ENCODE measurements at regions not wholly inside any gene's neighbourhood (a gene's known extent, or its start where the extent isn't known, plus 50 kb on each side); places are given as distances from the start of the nearest gene placed in this dataset.

- Histone ChIP-seq H3K27ac (ENCODE audit: low read depth, low read length) (no peak overlapping the region), H3K4me3 (ENCODE audit: low read depth, low read length) (no peak overlapping the region), H3K79me2 (ENCODE audit: control insufficient read depth, insufficient read depth, low read length, unreplicated experiment) (no peaks in the 10 kb centered on the region), H3K4me1 (ENCODE audit: control insufficient read depth, insufficient read depth, low read length, unreplicated experiment) (no peaks in the 10 kb centered on the region), H3K36me3 (ENCODE audit: insufficient read depth, low read length) (no peaks in the 10 kb centered on the region), H2AFZ (ENCODE audit: low read length, unreplicated experiment) (no peak overlapping the region), H3K27me3 (ENCODE audit: insufficient read depth, low read length) (no peaks in the 10 kb centered on the region)
These were observed 873.4 kb upstream of the CDH8 start for GRCh38 chr16:62909597-62909996.

GRCh38 chr16:62907562-62907961 lies 871.3 kb upstream of the CDH8 start:
- no peak overlapping the region for H3K27ac ChIP-seq (ENCODE audit: low read depth, low read length)
- no peaks in the 10 kb centered on the region for H3K27me3 ChIP-seq (ENCODE audit: insufficient read depth, low read length)
- no peaks in the 10 kb centered on the region for H3K79me2 ChIP-seq (ENCODE audit: control insufficient read depth, insufficient read depth, low read length, unreplicated experiment)
- H2AFZ ChIP-seq (ENCODE audit: low read length, unreplicated experiment), result no peak overlapping the region
- no peaks in the 10 kb centered on the region for H3K4me1 ChIP-seq (ENCODE audit: control insufficient read depth, insufficient read depth, low read length, unreplicated experiment)
- H3K4me3 ChIP-seq (ENCODE audit: low read depth, low read length), result no peak overlapping the region
- H3K36me3 ChIP-seq (ENCODE audit: insufficient read depth, low read length), result no peaks in the 10 kb centered on the region

- H2AFZ ChIP-seq (ENCODE audit: low read length, unreplicated experiment), result no peak overlapping the region
- H3K36me3 ChIP-seq (ENCODE audit: insufficient read depth, low read length), result no peaks in the 10 kb centered on the region
- H3K79me2 ChIP-seq (ENCODE audit: control insufficient read depth, insufficient read depth, low read length, unreplicated experiment), result no peaks in the 10 kb centered on the region
- H3K4me1 ChIP-seq (ENCODE audit: control insufficient read depth, insufficient read depth, low read length, unreplicated experiment), result no peaks in the 10 kb centered on the region
- no peak overlapping the region for H3K4me3 ChIP-seq (ENCODE audit: low read depth, low read length)
- no peak overlapping the region for H3K27ac ChIP-seq (ENCODE audit: low read depth, low read length)
- H3K27me3 ChIP-seq (ENCODE audit: insufficient read depth, low read length), result no peaks in the 10 kb centered on the region
These were observed 867.8 kb upstream of the CDH8 start for GRCh38 chr16:62903961-62904502.

- H3K4me1 ChIP-seq (ENCODE audit: control insufficient read depth, insufficient read depth, low read length, unreplicated experiment), result no peaks in the 10 kb centered on the region
- H3K4me3 ChIP-seq (ENCODE audit: low read depth, low read length), result no peak overlapping the region
- H3K79me2 ChIP-seq (ENCODE audit: control insufficient read depth, insufficient read depth, low read length, unreplicated experiment), result no peaks in the 10 kb centered on the region
- H3K36me3 ChIP-seq (ENCODE audit: insufficient read depth, low read length), result no peaks in the 10 kb centered on the region
- no peaks in the 10 kb centered on the region for H3K27me3 ChIP-seq (ENCODE audit: insufficient read depth, low read length)
- H2AFZ ChIP-seq (ENCODE audit: low read length, unreplicated experiment), result no peak overlapping the region
- H3K27ac ChIP-seq (ENCODE audit: low read depth, low read length), result no peak overlapping the region
These were observed 863.5 kb upstream of the CDH8 start for GRCh38 chr16:62899737-62900136.

- no peaks in the 10 kb centered on the region for H3K36me3 ChIP-seq (ENCODE audit: insufficient read depth, low read length)
These were observed 852.9 kb upstream of the CDH8 start for GRCh38 chr16:62889097-62889496.

GRCh38 chr16:62883509-62883908 lies 847.3 kb upstream of the CDH8 start:
- H3K4me1 ChIP-seq (ENCODE audit: control insufficient read depth, insufficient read depth, low read length, unreplicated experiment), result no peaks in the 10 kb centered on the region
- H3K4me3 ChIP-seq (ENCODE audit: low read depth, low read length), result no peak overlapping the region
- H3K79me2 ChIP-seq (ENCODE audit: control insufficient read depth, insufficient read depth, low read length, unreplicated experiment), result no peaks in the 10 kb centered on the region
- H3K27ac ChIP-seq (ENCODE audit: low read depth, low read length), result no peak overlapping the region
- H3K36me3 ChIP-seq (ENCODE audit: insufficient read depth, low read length), result no peaks in the 10 kb centered on the region
- H2AFZ ChIP-seq (ENCODE audit: low read length, unreplicated experiment), result no peak overlapping the region
- H3K27me3 ChIP-seq (ENCODE audit: insufficient read depth, low read length), result no peaks in the 10 kb centered on the region

More at GRCh38 chr16:62889097-62889496, 852.9 kb upstream of the CDH8 start:
- no peaks in the 10 kb centered on the region for H3K4me1 ChIP-seq (ENCODE audit: control insufficient read depth, insufficient read depth, low read length, unreplicated experiment)
- H2AFZ ChIP-seq (ENCODE audit: low read length, unreplicated experiment), result no peak overlapping the region
- H3K4me3 ChIP-seq (ENCODE audit: low read depth, low read length), result no peak overlapping the region
- no peaks in the 10 kb centered on the region for H3K27me3 ChIP-seq (ENCODE audit: insufficient read depth, low read length)
- no peak overlapping the region for H3K27ac ChIP-seq (ENCODE audit: low read depth, low read length)
- no peaks in the 10 kb centered on the region for H3K79me2 ChIP-seq (ENCODE audit: control insufficient read depth, insufficient read depth, low read length, unreplicated experiment)

GRCh38 chr16:62882552-62883221 lies 846.4 kb upstream of the CDH8 start:
- Histone ChIP-seq H2AFZ (ENCODE audit: low read length, unreplicated experiment) (no peak overlapping the region), H3K79me2 (ENCODE audit: control insufficient read depth, insufficient read depth, low read length, unreplicated experiment) (no peaks in the 10 kb centered on the region), H3K4me3 (ENCODE audit: low read depth, low read length) (no peak overlapping the region), H3K27me3 (ENCODE audit: insufficient read depth, low read length) (no peaks in the 10 kb centered on the region), H3K4me1 (ENCODE audit: control insufficient read depth, insufficient read depth, low read length, unreplicated experiment) (no peaks in the 10 kb centered on the region), H3K36me3 (ENCODE audit: insufficient read depth, low read length) (no peaks in the 10 kb centered on the region), H3K27ac (ENCODE audit: low read depth, low read length) (no peak overlapping the region)

- no peaks in the 10 kb centered on the region for H3K79me2 ChIP-seq (ENCODE audit: control insufficient read depth, insufficient read depth, low read length, unreplicated experiment)
- no peaks in the 10 kb centered on the region for H3K4me1 ChIP-seq (ENCODE audit: control insufficient read depth, insufficient read depth, low read length, unreplicated experiment)
- H3K36me3 ChIP-seq (ENCODE audit: insufficient read depth, low read length), result no peaks in the 10 kb centered on the region
These were observed 839.9 kb upstream of the CDH8 start for GRCh38 chr16:62876133-62876532.

GRCh38 chr16:62872339-62872738 lies 836.1 kb upstream of the CDH8 start:
- H2AFZ ChIP-seq (ENCODE audit: low read length, unreplicated experiment), result no peak overlapping the region
- no peaks in the 10 kb centered on the region for H3K36me3 ChIP-seq (ENCODE audit: insufficient read depth, low read length)
- H3K27me3 ChIP-seq (ENCODE audit: insufficient read depth, low read length), result no peaks in the 10 kb centered on the region
- H3K4me3 ChIP-seq (ENCODE audit: low read depth, low read length), result no peak overlapping the region
- H3K27ac ChIP-seq (ENCODE audit: low read depth, low read length), result no peak overlapping the region
- H3K4me1 ChIP-seq (ENCODE audit: control insufficient read depth, insufficient read depth, low read length, unreplicated experiment), result no peaks in the 10 kb centered on the region
- no peaks in the 10 kb centered on the region for H3K79me2 ChIP-seq (ENCODE audit: control insufficient read depth, insufficient read depth, low read length, unreplicated experiment)

More at GRCh38 chr16:62876133-62876532, 839.9 kb upstream of the CDH8 start:
- Histone ChIP-seq H3K27ac (ENCODE audit: low read depth, low read length) (no peak overlapping the region), H3K4me3 (ENCODE audit: low read depth, low read length) (no peak overlapping the region), H3K27me3 (ENCODE audit: insufficient read depth, low read length) (no peaks in the 10 kb centered on the region), H2AFZ (ENCODE audit: low read length, unreplicated experiment) (no peak overlapping the region)

- Histone ChIP-seq H3K27me3 (ENCODE audit: insufficient read depth, low read length) (no peaks in the 10 kb centered on the region), H3K27ac (ENCODE audit: low read depth, low read length) (no peak overlapping the region), H3K79me2 (ENCODE audit: control insufficient read depth, insufficient read depth, low read length, unreplicated experiment) (no peaks in the 10 kb centered on the region), H3K4me3 (ENCODE audit: low read depth, low read length) (no peak overlapping the region), H2AFZ (ENCODE audit: low read length, unreplicated experiment) (no peak overlapping the region), H3K36me3 (ENCODE audit: insufficient read depth, low read length) (no peaks in the 10 kb centered on the region), H3K4me1 (ENCODE audit: control insufficient read depth, insufficient read depth, low read length, unreplicated experiment) (no peaks in the 10 kb centered on the region)
These were observed 834.3 kb upstream of the CDH8 start for GRCh38 chr16:62870554-62870953.

GRCh38 chr16:62869837-62870236 lies 833.6 kb upstream of the CDH8 start:
- Histone ChIP-seq H3K4me3 (ENCODE audit: low read depth, low read length) (no peak overlapping the region), H3K27me3 (ENCODE audit: insufficient read depth, low read length) (no peaks in the 10 kb centered on the region), H3K27ac (ENCODE audit: low read depth, low read length) (no peak overlapping the region), H3K79me2 (ENCODE audit: control insufficient read depth, insufficient read depth, low read length, unreplicated experiment) (no peaks in the 10 kb centered on the region), H3K4me1 (ENCODE audit: control insufficient read depth, insufficient read depth, low read length, unreplicated experiment) (no peaks in the 10 kb centered on the region), H3K36me3 (ENCODE audit: insufficient read depth, low read length) (no peaks in the 10 kb centered on the region), H2AFZ (ENCODE audit: low read length, unreplicated experiment) (no peak overlapping the region)

All from ACC112 (cell line).